H54 (cell line): ENCODE measurements at regions not wholly inside any gene's neighbourhood (a gene's known extent, or its start where the extent isn't known, plus 50 kb on each side); places are given as distances from the start of the nearest gene placed in this dataset.

ENCODE experiments used
- DNase-seq: peaks from one replicate; pipeline ENCODE4 v3.0.0; 2011; ENCODE audit warnings: low spot score, mixed read lengths; ENCODE audit not compliant: insufficient read length
- FAIRE-seq: peaks from 3 replicates; lab custom pipeline; 2011; peaks lifted over from hg19 to GRCh38; lab: Jason Lieb, UNC
- POLR2A ChIP-seq: IDR thresholded peaks from 2 replicates; pipeline ENCODE4 v1.6.1; 2011; ENCODE audit warnings: low read depth, mild to moderate bottlenecking, low read length

- no peak for TF ChIP-seq POLR2A
- FAIRE-seq (no peak), DNase-seq (no peak)
These were observed 116.1 kb upstream of the TUT7 start for GRCh38 chr9:86470326-86470725.

DNA sequence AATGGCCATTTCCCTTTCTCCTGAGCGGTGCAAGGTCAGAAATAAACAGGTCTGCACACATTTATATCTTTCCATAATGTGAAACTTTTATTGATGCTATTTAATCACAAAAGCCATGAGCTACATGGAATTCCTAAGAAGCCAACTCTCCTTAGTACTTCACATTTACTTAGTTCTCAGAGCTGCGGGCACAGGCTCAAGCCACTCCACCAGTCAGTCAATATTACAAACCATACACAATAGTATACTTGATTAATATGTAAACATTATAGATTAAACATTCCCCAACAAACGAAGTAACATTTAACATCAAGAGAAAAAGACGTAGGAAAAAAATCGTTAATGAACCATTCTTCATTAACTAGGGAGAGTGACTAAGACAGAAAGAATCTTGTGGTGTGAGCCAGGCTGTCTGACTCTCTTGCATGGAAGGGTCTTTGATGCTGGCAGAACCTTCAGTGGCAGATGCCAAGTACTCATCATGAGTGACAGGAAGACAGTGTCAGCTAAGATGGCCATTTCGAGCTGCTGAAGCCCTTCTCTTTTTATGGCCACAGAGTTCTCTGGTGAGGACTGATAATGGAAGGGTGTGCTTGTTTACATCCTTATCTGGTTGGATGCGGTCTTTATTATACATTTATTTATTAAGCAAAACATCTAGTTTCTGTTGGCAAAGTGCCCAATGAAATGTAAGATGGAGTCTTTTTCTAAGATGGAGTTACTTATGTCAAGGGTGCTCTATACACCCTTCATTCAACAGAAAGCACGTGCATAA lies 115.5 kb upstream of the TUT7 start:
- FAIRE-seq: no peak
- no peak for DNase-seq
- TF ChIP-seq POLR2A: no peak

GRCh38 chr9:86464242-86464641 lies 110.0 kb upstream of the TUT7 start:
- DNase-seq: no peak
- TF ChIP-seq POLR2A: no peak
- no peak for FAIRE-seq

DNA sequence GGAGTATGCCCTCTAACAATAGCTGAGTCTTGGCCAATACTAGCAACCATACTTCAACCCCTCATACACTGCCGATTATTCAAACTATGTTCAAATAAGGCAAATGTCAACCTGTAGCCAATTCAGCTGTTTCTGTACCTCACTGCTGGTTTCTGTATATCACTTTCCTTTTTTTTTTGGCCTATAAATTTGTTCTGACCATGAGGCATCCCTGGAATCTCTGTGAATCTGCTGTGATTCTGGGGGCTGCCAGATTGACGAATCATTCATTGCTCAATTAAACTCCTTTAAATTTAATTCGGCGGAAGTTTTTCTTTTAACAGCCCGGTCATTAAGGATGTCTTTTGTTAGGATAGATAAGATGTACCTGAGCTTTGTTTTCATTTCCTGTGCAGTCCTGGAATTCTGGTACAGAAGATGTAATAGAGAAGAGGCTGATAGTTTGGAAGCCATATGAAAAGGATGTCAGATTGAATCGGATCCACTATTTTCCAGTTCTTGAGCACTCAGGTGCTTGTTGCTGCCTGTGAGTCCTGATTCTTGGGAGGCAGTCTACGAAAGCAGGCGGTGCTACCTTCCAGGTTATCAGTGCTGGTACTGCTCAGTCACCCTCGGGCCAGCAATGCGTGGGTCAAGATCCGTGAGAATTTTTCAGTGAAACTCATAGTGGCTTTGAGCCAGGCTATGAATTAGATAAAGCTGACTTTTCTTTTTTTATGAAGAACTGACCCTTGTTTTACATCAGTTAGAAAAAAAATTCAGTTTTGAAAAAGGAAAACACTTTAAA lies 106.2 kb upstream of the TUT7 start:
- no peak for DNase-seq
- FAIRE-seq: no peak
- no peak for TF ChIP-seq POLR2A

- peak; percentile 6 for FAIRE-seq
- no peak for TF ChIP-seq POLR2A
These were observed 105.5 kb upstream of the TUT7 start for GRCh38 chr9:86459599-86460155.

GRCh38 chr9:86459191-86459590 lies 105.0 kb upstream of the TUT7 start:
- TF ChIP-seq POLR2A: no peak
- FAIRE-seq (no peak), DNase-seq (no peak)

More at GRCh38 chr9:86459599-86460155, 105.5 kb upstream of the TUT7 start:
- DNase-seq: no peak

- no peak for DNase-seq
- FAIRE-seq: no peak
- TF ChIP-seq POLR2A: no peak
These were observed 104.1 kb upstream of the TUT7 start for GRCh38 chr9:86458191-86458855.

DNA sequence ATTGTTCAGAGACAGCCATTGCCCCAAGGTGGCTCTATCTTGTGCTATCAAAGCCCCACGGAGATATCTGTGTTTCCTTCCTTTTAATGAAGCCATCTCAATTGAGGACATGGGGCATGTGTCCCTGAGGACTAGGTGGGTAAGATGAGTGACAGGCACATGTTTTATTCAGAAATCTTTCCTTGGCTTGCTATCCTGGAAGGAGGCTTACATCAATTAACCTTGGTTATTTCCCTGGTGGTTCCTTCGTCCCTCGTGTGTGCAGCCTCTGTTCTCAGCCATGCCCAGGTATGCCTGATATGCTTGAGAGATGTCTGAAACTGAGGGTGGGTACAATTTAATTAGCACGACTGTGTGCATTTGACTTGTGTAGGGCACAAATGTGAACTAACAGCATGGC lies 102.2 kb upstream of the TUT7 start:
- no peak for TF ChIP-seq POLR2A
- FAIRE-seq (no peak), DNase-seq (no peak)

- DNase-seq: no peak
- no peak for TF ChIP-seq POLR2A
- peak; percentile 57 for FAIRE-seq
These were observed 100.7 kb upstream of the TUT7 start for GRCh38 chr9:86454701-86455615.

DNA sequence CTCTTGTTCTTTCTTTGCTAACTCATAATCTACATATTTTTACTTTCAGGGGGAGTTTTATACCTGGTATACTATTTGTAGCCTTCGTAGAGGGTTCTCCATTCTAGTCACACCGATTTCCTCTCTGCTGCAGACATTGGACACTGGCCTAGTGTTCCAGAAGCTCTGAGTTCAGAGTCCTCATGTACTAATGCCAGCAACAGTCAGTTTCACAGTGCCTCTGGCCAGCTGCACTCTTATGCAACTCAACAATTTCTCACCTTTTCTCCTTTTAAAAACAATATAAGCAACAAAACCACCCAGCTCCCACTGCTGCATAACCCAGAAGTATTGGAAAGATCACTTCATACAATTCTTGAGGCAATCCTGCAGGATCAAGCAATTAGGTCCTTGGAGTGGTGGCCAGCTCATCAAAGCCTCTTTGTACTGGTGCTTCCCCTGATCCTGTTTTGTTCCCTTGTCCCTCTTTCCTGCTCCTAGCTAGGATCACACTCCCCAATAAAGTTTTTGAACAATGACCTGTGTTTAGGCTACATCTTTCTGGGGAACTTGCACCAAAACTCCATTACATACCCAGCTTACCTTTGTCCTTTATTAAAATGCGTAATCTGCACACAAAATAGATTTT lies 98.1 kb upstream of the TUT7 start:
- DNase-seq (no peak), FAIRE-seq (no peak)
- no peak for TF ChIP-seq POLR2A

DNA sequence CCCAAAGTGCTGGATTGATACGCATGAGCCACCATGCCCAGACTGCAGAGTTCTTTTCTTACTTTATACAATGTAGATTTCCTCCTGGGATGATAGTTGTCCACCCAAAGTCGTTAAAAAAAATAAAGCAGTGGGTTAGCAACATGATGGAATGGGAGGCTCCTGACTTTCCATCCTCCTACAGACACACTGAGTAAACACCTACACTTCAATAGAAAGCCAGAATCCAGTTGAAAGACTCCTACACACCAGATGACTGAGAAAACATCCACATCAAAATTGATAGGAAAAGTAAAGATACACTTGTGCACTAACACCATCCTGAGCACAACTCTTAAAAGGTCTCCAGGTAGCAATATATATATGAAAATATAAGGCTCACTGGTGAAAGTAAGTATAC lies 95.0 kb upstream of the TUT7 start:
- no peak for FAIRE-seq

GRCh38 chr9:86445671-86446070 lies 91.5 kb upstream of the TUT7 start:
- FAIRE-seq (no peak), DNase-seq (no peak)
- TF ChIP-seq POLR2A: no peak

More for the DNA sequence above, 95.0 kb upstream of the TUT7 start:
- no peak for TF ChIP-seq POLR2A
- DNase-seq: no peak
